Left lung (tissue), 4 donors: ENCODE measurements at regions not wholly inside any gene's neighbourhood (a gene's known extent, or its start where the extent isn't known, plus 50 kb on each side); places are given as distances from the start of the nearest gene placed in this dataset.

Experiments
- ATAC-seq: fragments of 200-7000 bp; cut with Tn5 transposase; one replicate; pipeline ENCODE4 v1.9.1; 2020; ENCODE audit warnings: moderate library complexity
- DNase-seq, 4 donors: peaks; one replicate each; pipeline ENCODE4 v3.0.0-alpha.2; 2013 to 2020
- H3K27ac ChIP-seq, 2 donors: fragments of 200-600 bp; sonication (generic) in 1 of 2; one replicate each; pipeline versions ENCODE4 v1.5.0 to v1.8.0; 2020 to 2021
- H3K27me3 ChIP-seq, 2 donors: fragments of 200-600 bp; sonication (generic) in 1 of 2; one replicate each; pipeline versions ENCODE4 v1.5.0 to v1.8.0; 2020 to 2021
- H3K36me3 ChIP-seq, 2 donors: fragments of 200-600 bp; sonication (generic) in 1 of 2; one replicate each; pipeline versions ENCODE4 v1.5.0 to v1.8.0; 2020 to 2021
- H3K4me1 ChIP-seq, 2 donors: fragments of 200-600 bp; one replicate each; pipeline ENCODE4 v1.8.0; 2021
- H3K4me3 ChIP-seq, 2 donors: fragments of 200-600 bp; sonication (generic) in 1 of 2; one replicate each; pipeline versions ENCODE4 v1.5.0 to v1.8.0; 2020 to 2021; ENCODE audit warnings: mild to moderate bottlenecking in 1 of 2
- H3K9me3 ChIP-seq, 2 donors: fragments of 200-600 bp; sonication (generic) in 1 of 2; one replicate each; pipeline versions ENCODE4 v1.5.0 to v1.8.0; 2020 to 2021
- CTCF ChIP-seq, 2 donors: fragments of 200-600 bp; sonication (generic) in 1 of 2; IDR thresholded peaks; one replicate each; pipeline versions ENCODE4 v1.5.0 to v1.8.0; 2021; ENCODE audit warnings: antibody characterized with exemption in 2 of 2
- intact Hi-C, 2 donors: fragments of 100-400 bp; cut with DNase I; formaldehyde crosslinking; loops; one replicate each; pipeline versions ENCODE4 v1.11.2 to v1.14.2; 2022
- donor health status: DM: no; HTN: yes; CAD: no.
- donor health status: DM: no; HTN: no; CAD: no.

GRCh38 chr5:107218457-107219193, 452.1 kb downstream of the EFNA5 start:
- Histone ChIP-seq H3K27ac (no peak overlapping the region), H3K4me3 (no peak overlapping the region), H3K9me3 (no peaks in the 10 kb centered on the region), H3K4me1 (no peaks in the 10 kb centered on the region), H3K36me3 (no peaks in the 10 kb centered on the region), H3K27me3 (no peaks in the 10 kb centered on the region)
- no peak for TF ChIP-seq CTCF (IDR thresholded peaks at IDR 0.05)
- DNase-seq (no peak), ATAC-seq (no peak)
- intact Hi-C loops: no loop called here

DNA sequence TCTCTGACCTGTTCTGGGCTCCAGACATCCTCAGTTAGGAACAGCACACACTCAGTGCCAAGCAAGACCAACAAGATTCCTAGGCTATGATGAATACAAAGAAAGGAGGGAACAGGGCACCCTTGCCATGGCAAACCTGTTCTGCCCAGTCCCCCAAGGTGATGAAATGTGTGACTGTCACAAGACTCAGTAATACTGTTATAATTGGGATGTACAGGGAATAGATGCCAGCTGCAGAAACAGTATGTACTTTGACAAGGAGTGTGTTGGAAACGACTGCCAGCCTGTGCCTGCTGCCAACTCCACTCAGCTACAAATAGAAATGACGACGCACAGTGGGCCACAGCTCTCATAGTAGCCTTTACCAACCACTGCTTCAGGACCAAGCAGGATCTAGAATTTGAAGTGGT, 453.0 kb downstream of the EFNA5 start:
- Histone ChIP-seq H3K4me3 (no peak overlapping the region), H3K4me1 (no peaks in the 10 kb centered on the region), H3K27ac (no peak overlapping the region), H3K36me3 (no peaks in the 10 kb centered on the region), H3K9me3 (no peaks in the 10 kb centered on the region), H3K27me3 (no peaks in the 10 kb centered on the region)
- TF ChIP-seq CTCF (IDR thresholded peaks at IDR 0.05): no peak
- ATAC-seq: peak; percentile 94
- intact Hi-C loops: no loop called here
- DNase-seq: peak in 1 of 4 donors; percentile 38

DNA sequence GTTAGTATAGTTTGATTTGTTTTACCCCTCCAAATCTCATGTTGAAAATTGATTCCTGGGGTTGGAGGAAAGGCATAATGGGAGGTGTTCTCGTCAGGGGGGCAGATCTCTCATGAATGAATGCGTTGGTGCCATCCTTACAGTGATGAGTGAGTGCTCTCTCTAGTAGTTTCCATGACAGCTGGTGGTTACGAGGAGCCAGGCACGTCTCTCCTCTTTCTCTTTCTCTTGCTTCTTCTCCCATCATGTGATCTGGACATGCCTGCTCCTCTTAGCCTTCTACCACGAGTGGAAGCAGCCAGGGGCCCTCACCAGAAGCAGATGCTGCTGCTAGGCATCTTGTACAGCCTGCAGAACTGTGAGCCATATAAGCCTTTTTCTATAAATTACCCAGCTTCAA, 454.1 kb downstream of the EFNA5 start:
- no peak overlapping the region for H3K4me3 ChIP-seq
- no peaks in the 10 kb centered on the region for H3K4me1 ChIP-seq
- intact Hi-C loops: no loop called here
- H3K27ac ChIP-seq: no peak overlapping the region
- H3K27me3 ChIP-seq: no peaks in the 10 kb centered on the region
- H3K36me3 ChIP-seq: no peaks in the 10 kb centered on the region
- no peak for DNase-seq
- H3K9me3 ChIP-seq: no peaks in the 10 kb centered on the region
- no peak for ATAC-seq
- TF ChIP-seq CTCF (IDR thresholded peaks at IDR 0.05): no peak

DNA sequence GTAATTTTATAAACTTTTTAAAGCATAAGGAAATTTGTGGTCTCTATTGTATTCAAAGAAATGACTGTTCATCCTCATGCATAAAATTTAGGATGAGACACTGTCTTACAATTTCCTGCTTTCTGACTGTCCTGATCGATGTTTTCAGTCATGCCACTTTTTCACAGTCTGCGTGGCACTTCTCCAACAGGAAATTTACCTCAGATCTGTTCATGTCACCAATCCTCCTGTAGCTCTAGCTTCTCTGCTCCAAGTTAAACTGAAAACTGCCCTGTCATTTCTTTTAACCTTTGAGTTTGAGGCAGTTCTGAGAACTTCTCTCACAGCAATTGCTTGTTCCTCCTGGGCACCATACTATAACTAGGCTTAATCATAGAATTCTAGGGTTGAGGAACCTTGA, 455.1 kb downstream of the EFNA5 start:
- no peaks in the 10 kb centered on the region for H3K4me1 ChIP-seq
- no peak overlapping the region for H3K4me3 ChIP-seq
- H3K27me3 ChIP-seq: no peaks in the 10 kb centered on the region
- intact Hi-C loops: no loop called here
- no peak for TF ChIP-seq CTCF (IDR thresholded peaks at IDR 0.05)
- no peaks in the 10 kb centered on the region for H3K36me3 ChIP-seq
- ATAC-seq (no peak), DNase-seq (no peak)
- no peaks in the 10 kb centered on the region for H3K9me3 ChIP-seq
- H3K27ac ChIP-seq: no peak overlapping the region

GRCh38 chr5:107213025-107213424, 457.7 kb downstream of the EFNA5 start:
- Histone ChIP-seq H3K4me1 (no peaks in the 10 kb centered on the region), H3K27me3 (no peaks in the 10 kb centered on the region), H3K27ac (no peak overlapping the region), H3K36me3 (no peaks in the 10 kb centered on the region), H3K9me3 (no peaks in the 10 kb centered on the region), H3K4me3 (no peak overlapping the region)
- intact Hi-C loops: no loop called here
- ATAC-seq (no peak), DNase-seq (no peak)
- no peak for TF ChIP-seq CTCF (IDR thresholded peaks at IDR 0.05)
